Erythroblast (primary cell): ENCODE measurements at regions not wholly inside any gene's neighbourhood (a gene's known extent, or its start where the extent isn't known, plus 50 kb on each side); places are given as distances from the start of the nearest gene placed in this dataset.

ENCODE experiments used
- GATA1 ChIP-seq: IDR thresholded peaks from 2 replicates; pipeline ENCODE4 v1.6.1; 2011; ENCODE audit warnings: low read depth, mild to moderate bottlenecking, control low read depth, low read length, moderate library complexity
- POLR2A ChIP-seq: IDR thresholded peaks from 2 replicates; pipeline ENCODE4 v1.6.1; 2011; ENCODE audit warnings: mild to moderate bottlenecking, low read length

- TF ChIP-seq POLR2A = no peak
- no peak for TF ChIP-seq GATA1
Observed at GRCh38 chr5:163222982-163223381, 214.4 kb upstream of the CCNG1 start.
